ENCODE measurements at regions not wholly inside any gene's neighbourhood (a gene's known extent, or its start where the extent isn't known, plus 50 kb on each side); places are given as distances from the start of the nearest gene placed in this dataset.

GRCh38 chr16:86914876-86915717, 336.7 kb downstream of the FOXL1 start:
- DNase-seq = no peak

GRCh38 chr16:86917471-86918365, 339.4 kb downstream of the FOXL1 start:
- Histone ChIP-seq H3K4me1 (ENCODE audit: insufficient read depth) (no peaks in the 10 kb centered on the region), H3K4me3 (no peak overlapping the region), H3K36me3 (no peaks in the 10 kb centered on the region), H3K27ac (no peak overlapping the region), H3K27me3 (no peaks in the 10 kb centered on the region), H3K9me3 (no peaks in the 10 kb centered on the region)
- WGBS, 3 donors = 95 to 97% (median 96%) methylated on average over 45 of the region's 45 CpGs
- intact Hi-C loops (cut with DNase I) = no loop called here
- DNase-seq = no peak
- TF ChIP-seq EP300 (IDR thresholded peaks at IDR 0.05) (no peak), POLR2A (IDR thresholded peaks at IDR 0.05) (no peak)
- TF ChIP-seq, protein P1, sequence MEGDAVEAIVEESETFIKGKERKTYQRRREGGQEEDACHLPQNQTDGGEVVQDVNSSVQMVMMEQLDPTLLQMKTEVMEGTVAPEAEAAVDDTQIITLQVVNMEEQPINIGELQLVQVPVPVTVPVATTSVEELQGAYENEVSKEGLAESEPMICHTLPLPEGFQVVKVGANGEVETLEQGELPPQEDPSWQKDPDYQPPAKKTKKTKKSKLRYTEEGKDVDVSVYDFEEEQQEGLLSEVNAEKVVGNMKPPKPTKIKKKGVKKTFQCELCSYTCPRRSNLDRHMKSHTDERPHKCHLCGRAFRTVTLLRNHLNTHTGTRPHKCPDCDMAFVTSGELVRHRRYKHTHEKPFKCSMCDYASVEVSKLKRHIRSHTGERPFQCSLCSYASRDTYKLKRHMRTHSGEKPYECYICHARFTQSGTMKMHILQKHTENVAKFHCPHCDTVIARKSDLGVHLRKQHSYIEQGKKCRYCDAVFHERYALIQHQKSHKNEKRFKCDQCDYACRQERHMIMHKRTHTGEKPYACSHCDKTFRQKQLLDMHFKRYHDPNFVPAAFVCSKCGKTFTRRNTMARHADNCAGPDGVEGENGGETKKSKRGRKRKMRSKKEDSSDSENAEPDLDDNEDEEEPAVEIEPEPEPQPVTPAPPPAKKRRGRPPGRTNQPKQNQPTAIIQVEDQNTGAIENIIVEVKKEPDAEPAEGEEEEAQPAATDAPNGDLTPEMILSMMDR (IDR thresholded peaks at IDR 0.05) = no peak

More at GRCh38 chr16:86914876-86915717, 336.7 kb downstream of the FOXL1 start:
- no peaks in the 10 kb centered on the region for H3K36me3 ChIP-seq
- 42 to 58% (median 54%) methylated on average over 18 of the region's 18 CpGs for WGBS, 3 donors
- no peak for TF ChIP-seq EP300 (IDR thresholded peaks at IDR 0.05)
- TF ChIP-seq, protein P1 (IDR thresholded peaks at IDR 0.05) = no peak
- no peaks in the 10 kb centered on the region for H3K4me1 ChIP-seq (ENCODE audit: insufficient read depth)
- intact Hi-C loops (cut with DNase I) = no loop called here
- no peaks in the 10 kb centered on the region for H3K27me3 ChIP-seq
- no peak overlapping the region for H3K27ac ChIP-seq
- no peak overlapping the region for H3K4me3 ChIP-seq
- H3K9me3 ChIP-seq = no peaks in the 10 kb centered on the region

DNA sequence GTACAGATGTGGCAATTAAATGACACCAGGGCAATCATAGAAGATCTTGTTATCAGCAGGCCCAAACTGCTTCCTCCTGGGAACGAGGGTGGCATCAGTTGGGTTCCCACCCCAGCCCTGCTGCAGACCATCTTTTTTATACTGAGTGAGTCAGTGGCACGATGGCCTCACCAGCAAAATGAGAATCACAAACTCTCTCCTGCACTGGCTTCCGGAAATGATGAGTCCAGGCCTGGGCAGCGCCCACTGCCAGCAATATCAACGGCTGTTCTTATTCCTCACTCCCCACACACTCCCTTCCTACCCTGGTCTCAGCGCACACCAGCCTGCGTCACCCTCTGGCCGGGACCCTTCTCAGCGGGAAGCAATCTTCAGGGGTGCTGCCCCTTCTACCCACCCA, 340.3 kb downstream of the FOXL1 start:
- H3K9me3 ChIP-seq = no peaks in the 10 kb centered on the region
- no peaks in the 10 kb centered on the region for H3K36me3 ChIP-seq
- H3K27ac ChIP-seq = no peak overlapping the region
- intact Hi-C loops (cut with DNase I) = no loop called here
- no peak overlapping the region for H3K4me3 ChIP-seq
- no peaks in the 10 kb centered on the region for H3K4me1 ChIP-seq (ENCODE audit: insufficient read depth)
- DNase-seq = no peak
- H3K27me3 ChIP-seq = no peaks in the 10 kb centered on the region
- WGBS, 3 donors = 77 to 91% (median 84%) methylated on average over 9 of the region's 9 CpGs
- no peak for TF ChIP-seq POLR2A (IDR thresholded peaks at IDR 0.05)
- TF ChIP-seq, protein P1 (IDR thresholded peaks at IDR 0.05) = no peak
- TF ChIP-seq EP300 (IDR thresholded peaks at IDR 0.05) = no peak

DNA sequence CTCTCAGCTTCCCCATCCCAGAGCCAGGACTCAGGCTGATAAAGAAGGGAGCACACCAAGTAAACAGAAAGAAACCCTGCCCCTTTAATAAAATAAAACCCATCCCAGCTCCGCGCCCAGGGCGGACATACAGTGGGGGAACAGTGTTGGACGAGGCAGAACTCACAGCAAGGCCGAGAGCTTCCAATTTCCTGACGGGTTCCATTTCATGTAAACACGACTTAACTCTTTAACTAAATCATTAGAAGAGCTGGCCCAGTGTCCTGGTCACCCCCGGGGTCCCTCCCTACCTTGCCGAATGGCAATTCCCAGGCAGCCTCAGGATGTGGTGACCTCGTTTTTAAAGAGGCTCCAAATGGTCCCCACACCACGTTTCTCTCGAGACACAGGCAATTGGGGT, 340.7 kb downstream of the FOXL1 start:
- intact Hi-C loops (cut with DNase I) = no loop called here

More for the DNA sequence above, 340.7 kb downstream of the FOXL1 start:
- TF ChIP-seq, protein P1 (IDR thresholded peaks at IDR 0.05) = no peak
- TF ChIP-seq POLR2A (IDR thresholded peaks at IDR 0.05) = no peak
- TF ChIP-seq EP300 (IDR thresholded peaks at IDR 0.05) = no peak
- Histone ChIP-seq H3K36me3 (no peaks in the 10 kb centered on the region), H3K27ac (no peak overlapping the region), H3K9me3 (no peaks in the 10 kb centered on the region), H3K27me3 (no peaks in the 10 kb centered on the region), H3K4me1 (ENCODE audit: insufficient read depth) (no peaks in the 10 kb centered on the region), H3K4me3 (no peak overlapping the region)
- WGBS, 3 donors = 47 to 65% (median 60%) methylated on average over 12 of the region's 12 CpGs
- DNase-seq = no peak

Data from ovary (tissue), 7 donors.